ENCODE measurements at regions not wholly inside any gene's neighbourhood (a gene's known extent, or its start where the extent isn't known, plus 50 kb on each side); places are given as distances from the start of the nearest gene placed in this dataset.
"Not testable (repeated sequence)": the region's sequence is repeated elsewhere in the genome, so short reads cannot be mapped to it uniquely, and the experiment has no call there.

- Histone ChIP-seq H3K4me3 (no peak overlapping the region), H3K4me1 (no peaks in the 10 kb centered on the region), H3K27me3 (no peaks in the 10 kb centered on the region), H3K27ac (no peak overlapping the region), H3K36me3 (no peaks in the 10 kb centered on the region), H3K9me3 (no peaks in the 10 kb centered on the region)
- DNase-seq (no peak), ATAC-seq (ENCODE audit: low FRiP score in 2 of 2) (no peak)
- TF ChIP-seq EP300 (IDR thresholded peaks at IDR 0.05) (no peak), CTCF (IDR thresholded peaks at IDR 0.05) (no peak), POLR2A (IDR thresholded peaks at IDR 0.05) (no peak), POLR2AphosphoS5 (IDR thresholded peaks at IDR 0.05) (no peak)
Observed at GRCh38 chr2:153268941-153269461, 209.6 kb downstream of the RPRM start.

GRCh38 chr2:153256876-153257275 lies 221.7 kb downstream of the RPRM start:
- not testable (repeated sequence) for H3K4me3 ChIP-seq; ATAC-seq (ENCODE audit: low FRiP score in 2 of 2); H3K4me1 ChIP-seq; H3K27ac ChIP-seq; H3K9me3 ChIP-seq; H3K27me3 ChIP-seq; H3K36me3 ChIP-seq
- DNase-seq, result peak in 1 of 2 donors; percentile 67
- WGBS, 2 donors, result 95% methylated on average over 15 of the region's 18 CpGs; no CpG with 5 or more reads in 1 of the 2 donors

GRCh38 chr2:153246636-153247035 lies 231.9 kb downstream of the RPRM start:
- not testable (repeated sequence) for H3K27me3 ChIP-seq; H3K4me3 ChIP-seq; H3K4me1 ChIP-seq; DNase-seq; H3K9me3 ChIP-seq; H3K36me3 ChIP-seq; ATAC-seq (ENCODE audit: low FRiP score in 2 of 2); H3K27ac ChIP-seq
- WGBS, 2 donors, result 39% methylated on average over 1 of the region's 1 CpG

- no peak overlapping the region for H3K27ac ChIP-seq
- no peaks in the 10 kb centered on the region for H3K36me3 ChIP-seq
- H3K9me3 ChIP-seq, result no peaks in the 10 kb centered on the region
- no peaks in the 10 kb centered on the region for H3K27me3 ChIP-seq
- TF ChIP-seq POLR2A (IDR thresholded peaks at IDR 0.05) (no peak), CTCF (IDR thresholded peaks at IDR 0.05) (no peak), POLR2AphosphoS5 (IDR thresholded peaks at IDR 0.05) (no peak)
- no peak overlapping the region for H3K4me3 ChIP-seq
- no peaks in the 10 kb centered on the region for H3K4me1 ChIP-seq
- DNase-seq (no peak), ATAC-seq (ENCODE audit: low FRiP score in 2 of 2) (no peak)
- 83 to 100% methylated on average over 1 of the region's 1 CpG for WGBS, 2 donors
Observed at GRCh38 chr2:153235516-153235915, 243.0 kb downstream of the RPRM start.

GRCh38 chr2:153232464-153232863 lies 246.1 kb downstream of the RPRM start:
- Histone ChIP-seq H3K4me3 (no peak overlapping the region), H3K27ac (no peak overlapping the region), H3K36me3 (no peaks in the 10 kb centered on the region), H3K9me3 (no peaks in the 10 kb centered on the region), H3K27me3 (no peaks in the 10 kb centered on the region), H3K4me1 (no peaks in the 10 kb centered on the region)
- ATAC-seq (ENCODE audit: low FRiP score in 2 of 2) (no peak), DNase-seq (no peak)
- 81 to 87% methylated on average over 2 of the region's 2 CpGs for WGBS, 2 donors
- no peak for TF ChIP-seq EP300 (IDR thresholded peaks at IDR 0.05)
- no peak for TF ChIP-seq POLR2AphosphoS5 (IDR thresholded peaks at IDR 0.05)
- TF ChIP-seq CTCF (IDR thresholded peaks at IDR 0.05), result no peak
- TF ChIP-seq POLR2A (IDR thresholded peaks at IDR 0.05), result no peak

GRCh38 chr2:153230977-153231376 lies 247.6 kb downstream of the RPRM start:
- WGBS, 2 donors, result 60 to 67% methylated on average over 5 of the region's 5 CpGs
- Histone ChIP-seq H3K4me1 (no peaks in the 10 kb centered on the region), H3K4me3 (no peak overlapping the region), H3K9me3 (no peaks in the 10 kb centered on the region), H3K27me3 (no peaks in the 10 kb centered on the region), H3K36me3 (no peaks in the 10 kb centered on the region), H3K27ac (no peak overlapping the region)
- TF ChIP-seq CTCF (IDR thresholded peaks at IDR 0.05) (no peak), POLR2A (IDR thresholded peaks at IDR 0.05) (no peak), POLR2AphosphoS5 (IDR thresholded peaks at IDR 0.05) (no peak), EP300 (IDR thresholded peaks at IDR 0.05) (no peak)
- no peak for DNase-seq
- no peak for ATAC-seq (ENCODE audit: low FRiP score in 2 of 2)
